ENCODE measurements at regions not wholly inside any gene's neighbourhood (a gene's known extent, or its start where the extent isn't known, plus 50 kb on each side); places are given as distances from the start of the nearest gene placed in this dataset.
A peak's percentile ranks its signal among the peaks of the same experiment; 100 is the strongest.
"Not testable (repeated sequence)": the region's sequence is repeated elsewhere in the genome, so short reads cannot be mapped to it uniquely, and the experiment has no call there.

- no peak for TF ChIP-seq POLR2A (IDR thresholded peaks at IDR 0.05; ENCODE audit: low read length)
- no peak for TF ChIP-seq GATA1 (IDR thresholded peaks at IDR 0.05; ENCODE audit: low read depth, low read length)
These were observed 110.4 kb upstream of the ZNF516 start for GRCh38 chr18:76605341-76605929.

DNA sequence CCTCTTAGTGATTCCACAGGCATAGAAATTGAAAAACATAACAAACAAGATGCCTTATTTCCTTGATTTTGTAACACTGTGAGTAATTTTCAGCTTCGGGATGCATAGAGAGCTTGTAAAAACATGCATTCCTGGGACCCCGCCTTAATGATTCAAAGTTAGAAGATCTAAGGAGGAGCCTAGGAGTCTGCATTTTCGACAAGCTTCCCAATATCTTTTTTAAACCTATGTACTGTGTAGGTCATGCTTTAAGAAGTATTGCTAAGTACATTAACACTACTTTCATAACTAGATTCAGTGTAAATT, 109.8 kb upstream of the ZNF516 start:
- TF ChIP-seq POLR2A (IDR thresholded peaks at IDR 0.05; ENCODE audit: low read length) (no peak), GATA1 (IDR thresholded peaks at IDR 0.05; ENCODE audit: low read depth, low read length) (no peak)
- no peak for DNase-seq

More at GRCh38 chr18:76605341-76605929, 110.4 kb upstream of the ZNF516 start:
- no peak for DNase-seq

DNA sequence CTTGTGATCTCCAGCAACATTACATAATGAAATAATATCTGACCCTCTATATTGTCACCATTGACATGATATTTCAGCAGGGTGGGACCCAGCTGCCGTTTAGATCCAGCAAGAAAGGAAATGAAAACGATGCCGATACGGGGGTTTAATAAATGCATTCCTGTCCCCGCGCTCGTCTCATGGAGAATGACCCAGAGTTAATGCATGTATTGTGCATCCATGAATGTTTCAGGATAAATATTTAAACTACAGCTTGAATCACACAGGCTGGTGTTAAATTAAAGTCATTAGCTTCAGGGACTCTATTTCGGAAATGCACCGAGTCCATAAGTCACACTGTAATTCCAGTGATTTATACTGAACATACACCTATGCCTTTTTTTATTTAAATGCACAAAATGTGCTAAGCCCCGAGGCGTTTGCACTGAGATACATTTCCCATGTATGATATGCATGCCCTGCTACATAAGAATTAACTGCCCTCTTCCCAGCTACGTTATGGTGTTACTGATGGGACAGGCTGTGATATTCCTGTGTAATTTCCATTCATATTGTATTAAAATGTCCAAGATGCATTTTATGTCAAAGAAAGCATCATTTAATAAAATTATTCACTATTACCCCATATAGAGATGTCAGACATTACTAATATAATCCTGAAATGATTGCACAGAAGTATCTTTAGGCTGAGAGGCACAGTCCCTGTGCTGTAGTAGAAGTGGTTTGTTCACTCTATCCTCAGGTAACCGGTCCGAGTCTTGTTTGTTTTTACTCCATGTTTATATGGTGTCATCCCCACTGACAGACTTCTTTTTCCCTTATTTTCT, 109.3 kb upstream of the ZNF516 start:
- TF ChIP-seq GATA1 (IDR thresholded peaks at IDR 0.05; ENCODE audit: low read depth, low read length) (no peak), POLR2A (IDR thresholded peaks at IDR 0.05; ENCODE audit: low read length) (no peak)
- no peak for DNase-seq

DNA sequence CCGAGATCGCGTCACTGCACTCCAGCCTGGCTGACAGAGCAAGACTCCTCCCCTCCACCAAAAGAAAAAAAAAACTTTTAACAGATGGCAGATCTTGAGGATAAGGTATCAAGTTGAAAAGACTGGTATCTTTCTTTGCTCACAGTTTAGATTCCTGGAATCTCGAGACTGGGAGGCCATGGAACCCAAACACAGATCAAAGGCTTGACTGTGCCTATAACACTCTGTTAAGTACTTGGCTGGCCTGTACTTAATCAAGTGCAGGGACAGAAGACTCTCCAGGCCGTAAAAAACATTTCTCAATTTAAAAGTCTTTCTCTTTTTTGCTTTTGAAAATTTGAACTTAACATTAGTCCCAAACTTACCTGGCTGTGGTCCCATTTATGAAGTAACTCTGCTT, 107.1 kb upstream of the ZNF516 start:
- no peak for DNase-seq
- TF ChIP-seq GATA1 (IDR thresholded peaks at IDR 0.05; ENCODE audit: low read depth, low read length) (no peak), POLR2A (IDR thresholded peaks at IDR 0.05; ENCODE audit: low read length) (no peak)

DNA sequence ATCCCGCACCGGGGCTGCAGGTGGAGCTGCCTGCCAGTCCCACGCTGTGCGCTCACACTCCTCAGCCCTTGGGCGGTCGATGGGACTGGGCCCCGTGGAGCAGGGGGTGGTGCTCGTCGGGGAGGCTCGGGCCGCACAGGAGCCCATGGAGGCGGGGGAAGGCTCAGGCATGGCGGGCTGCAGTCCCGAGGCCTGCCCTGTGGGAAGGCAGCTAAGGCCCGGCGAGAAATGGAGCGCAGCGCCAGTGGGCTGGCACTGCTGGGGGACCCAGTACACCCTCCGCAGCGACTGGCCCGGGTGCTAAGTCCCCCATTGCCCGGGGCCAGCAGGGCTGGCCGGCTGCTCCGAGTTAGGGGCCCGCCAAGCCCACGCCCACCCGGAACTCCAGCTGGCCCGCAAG, 105.0 kb upstream of the ZNF516 start:
- DNase-seq: not testable (repeated sequence)

DNA sequence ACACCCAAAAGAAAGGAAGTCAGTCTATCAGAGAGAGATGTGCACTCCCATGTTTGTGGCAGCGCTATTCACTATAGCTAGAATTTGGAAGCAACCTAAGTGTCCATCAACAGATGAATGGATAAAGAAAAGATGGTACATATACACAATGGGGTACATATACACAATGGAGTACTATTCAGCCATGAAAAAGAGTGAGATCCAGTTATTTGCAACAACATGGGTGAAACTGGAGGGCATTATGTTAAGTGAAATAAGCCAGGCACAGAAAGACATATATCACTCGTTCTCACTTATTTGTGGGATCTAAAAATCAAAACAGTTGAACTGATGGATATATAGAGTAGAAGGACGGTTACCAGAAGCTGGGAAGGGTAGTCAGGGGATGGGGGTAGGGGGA, 99.9 kb upstream of the ZNF516 start:
- TF ChIP-seq GATA1 (IDR thresholded peaks at IDR 0.05; ENCODE audit: low read depth, low read length) (no peak), POLR2A (IDR thresholded peaks at IDR 0.05; ENCODE audit: low read length) (no peak)
- DNase-seq: no peak

GRCh38 chr18:76593843-76594242, 98.8 kb upstream of the ZNF516 start:
- no peak for DNase-seq
- TF ChIP-seq GATA1 (IDR thresholded peaks at IDR 0.05; ENCODE audit: low read depth, low read length): no peak
- TF ChIP-seq POLR2A (IDR thresholded peaks at IDR 0.05; ENCODE audit: low read length): no peak

- no peak for DNase-seq
These were observed 97.9 kb upstream of the ZNF516 start for GRCh38 chr18:76592981-76593381.

GRCh38 chr18:76592096-76592495, 97.1 kb upstream of the ZNF516 start:
- DNase-seq: no peak
- no peak for TF ChIP-seq POLR2A (IDR thresholded peaks at IDR 0.05; ENCODE audit: low read length)
- TF ChIP-seq GATA1 (IDR thresholded peaks at IDR 0.05; ENCODE audit: low read depth, low read length): no peak

More at GRCh38 chr18:76592981-76593381, 97.9 kb upstream of the ZNF516 start:
- TF ChIP-seq GATA1 (IDR thresholded peaks at IDR 0.05; ENCODE audit: low read depth, low read length) (no peak), POLR2A (IDR thresholded peaks at IDR 0.05; ENCODE audit: low read length) (no peak)

GRCh38 chr18:76589866-76590265, 94.8 kb upstream of the ZNF516 start:
- TF ChIP-seq POLR2A (IDR thresholded peaks at IDR 0.05; ENCODE audit: low read length) (no peak), GATA1 (IDR thresholded peaks at IDR 0.05; ENCODE audit: low read depth, low read length) (no peak)
- DNase-seq: no peak

DNA sequence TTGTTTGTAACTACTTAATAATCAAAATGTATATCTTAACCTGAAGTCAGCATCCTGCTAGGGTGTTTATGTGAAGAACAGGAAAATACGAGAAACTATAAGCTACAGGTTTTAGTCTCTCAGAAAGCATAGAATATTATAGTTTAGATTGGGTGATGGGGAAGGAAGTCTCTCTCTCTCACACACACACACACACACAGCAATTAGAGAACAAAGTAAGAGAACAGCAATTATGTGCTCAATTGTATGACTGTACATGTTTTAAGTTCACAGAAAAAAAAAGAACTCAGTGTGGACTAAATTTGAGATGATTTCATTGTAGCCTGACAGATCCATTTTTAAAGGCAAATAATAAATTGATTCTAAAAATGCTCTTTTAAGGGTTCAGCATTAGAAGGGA, 94.3 kb upstream of the ZNF516 start:
- TF ChIP-seq GATA1 (IDR thresholded peaks at IDR 0.05; ENCODE audit: low read depth, low read length): no peak
- TF ChIP-seq POLR2A (IDR thresholded peaks at IDR 0.05; ENCODE audit: low read length): no peak
- no peak for DNase-seq

- TF ChIP-seq GATA1 (IDR thresholded peaks at IDR 0.05; ENCODE audit: low read depth, low read length): no peak
- TF ChIP-seq POLR2A (IDR thresholded peaks at IDR 0.05; ENCODE audit: low read length): no peak
- peak in 1 of 2 experiments; percentile 27 for DNase-seq
These were observed 93.7 kb upstream of the ZNF516 start for GRCh38 chr18:76588601-76589226.

DNA sequence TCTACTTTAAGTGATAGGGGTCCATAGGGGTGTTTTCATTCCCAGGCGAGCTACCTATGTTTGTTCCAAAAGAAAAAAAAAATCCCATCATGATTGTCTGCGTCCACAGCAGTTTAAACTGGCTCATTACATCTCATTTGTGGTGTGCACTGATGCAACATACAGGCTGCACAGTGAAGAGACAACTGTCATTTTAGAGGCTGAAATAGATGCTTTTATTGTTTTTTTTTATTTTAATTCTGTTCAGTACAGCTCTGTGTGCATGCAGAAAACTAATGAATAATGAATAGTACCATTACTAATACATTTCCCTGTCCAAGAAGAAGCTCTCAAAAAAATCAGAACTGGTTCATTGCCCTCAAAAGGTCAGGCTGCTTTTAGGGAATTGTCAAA, 92.8 kb upstream of the ZNF516 start:
- DNase-seq: no peak
- TF ChIP-seq GATA1 (IDR thresholded peaks at IDR 0.05; ENCODE audit: low read depth, low read length) (no peak), POLR2A (IDR thresholded peaks at IDR 0.05; ENCODE audit: low read length) (no peak)

- TF ChIP-seq POLR2A (IDR thresholded peaks at IDR 0.05; ENCODE audit: low read length) (no peak), GATA1 (IDR thresholded peaks at IDR 0.05; ENCODE audit: low read depth, low read length) (no peak)
- no peak for DNase-seq
These were observed 92.3 kb upstream of the ZNF516 start for GRCh38 chr18:76587147-76587878.
